ENCODE measurements at regions not wholly inside any gene's neighbourhood (a gene's known extent, or its start where the extent isn't known, plus 50 kb on each side); places are given as distances from the start of the nearest gene placed in this dataset.

DNA sequence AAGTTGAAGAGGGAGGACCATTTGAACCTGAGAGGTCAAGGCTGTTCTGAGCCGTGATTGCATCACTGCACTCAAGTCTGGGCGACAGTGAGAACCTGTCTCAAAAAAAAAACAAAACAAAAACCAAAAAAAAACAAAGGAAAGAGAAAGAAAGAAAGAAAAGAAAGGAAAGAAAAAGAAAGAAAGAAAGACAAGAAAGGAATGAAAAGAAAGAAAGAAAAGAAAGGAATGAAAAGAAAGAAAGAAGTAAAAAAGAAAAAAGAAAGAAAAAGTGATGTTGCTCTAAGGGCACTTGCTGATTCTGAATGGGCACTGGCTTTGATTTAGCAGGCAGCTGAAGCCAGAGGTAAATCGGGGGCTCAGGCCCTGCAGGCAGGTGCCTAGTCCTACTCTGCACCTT is 161.0 kb downstream of the MCHR2 start:
- Histone ChIP-seq H3K9me3 (no peaks in the 10 kb centered on the region), H3K36me3 (ENCODE audit: low read depth) (no peaks in the 10 kb centered on the region), H3K4me1 (ENCODE audit: low read depth) (no peaks in the 10 kb centered on the region), H3K4me3 (no peak overlapping the region)
- intact Hi-C loops (cut with DNase I, micrococcal nuclease), result no loop called here
- TF ChIP-seq, protein P1, sequence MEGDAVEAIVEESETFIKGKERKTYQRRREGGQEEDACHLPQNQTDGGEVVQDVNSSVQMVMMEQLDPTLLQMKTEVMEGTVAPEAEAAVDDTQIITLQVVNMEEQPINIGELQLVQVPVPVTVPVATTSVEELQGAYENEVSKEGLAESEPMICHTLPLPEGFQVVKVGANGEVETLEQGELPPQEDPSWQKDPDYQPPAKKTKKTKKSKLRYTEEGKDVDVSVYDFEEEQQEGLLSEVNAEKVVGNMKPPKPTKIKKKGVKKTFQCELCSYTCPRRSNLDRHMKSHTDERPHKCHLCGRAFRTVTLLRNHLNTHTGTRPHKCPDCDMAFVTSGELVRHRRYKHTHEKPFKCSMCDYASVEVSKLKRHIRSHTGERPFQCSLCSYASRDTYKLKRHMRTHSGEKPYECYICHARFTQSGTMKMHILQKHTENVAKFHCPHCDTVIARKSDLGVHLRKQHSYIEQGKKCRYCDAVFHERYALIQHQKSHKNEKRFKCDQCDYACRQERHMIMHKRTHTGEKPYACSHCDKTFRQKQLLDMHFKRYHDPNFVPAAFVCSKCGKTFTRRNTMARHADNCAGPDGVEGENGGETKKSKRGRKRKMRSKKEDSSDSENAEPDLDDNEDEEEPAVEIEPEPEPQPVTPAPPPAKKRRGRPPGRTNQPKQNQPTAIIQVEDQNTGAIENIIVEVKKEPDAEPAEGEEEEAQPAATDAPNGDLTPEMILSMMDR (IDR thresholded peaks at IDR 0.05), result no peak
- ATAC-seq (no peak), DNase-seq (no peak)

DNA sequence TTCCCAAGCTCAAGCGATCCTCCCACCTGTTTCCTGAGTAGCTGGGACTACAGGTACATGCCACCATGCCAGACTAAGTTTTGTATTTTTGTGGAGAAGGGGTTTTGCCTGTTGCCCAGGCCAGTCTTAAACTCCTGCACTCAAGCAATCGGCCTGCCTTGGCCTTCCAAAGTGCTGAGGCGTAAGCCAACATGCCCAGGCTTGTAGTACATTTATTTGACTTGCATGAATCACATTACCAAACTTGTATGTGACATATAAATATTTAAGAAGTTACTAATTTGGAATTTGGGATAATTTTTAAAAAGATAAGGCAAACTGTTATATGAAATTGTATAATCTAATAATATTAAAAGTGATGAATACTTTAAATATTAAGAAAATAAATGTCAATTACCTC is 157.6 kb downstream of the MCHR2 start:
- ATAC-seq, result no peak
- no peaks in the 10 kb centered on the region for H3K9me3 ChIP-seq
- no peaks in the 10 kb centered on the region for H3K36me3 ChIP-seq (ENCODE audit: low read depth)
- TF ChIP-seq, protein P1 (IDR thresholded peaks at IDR 0.05), result no peak
- H3K4me3 ChIP-seq, result no peak overlapping the region
- H3K4me1 ChIP-seq (ENCODE audit: low read depth), result no peaks in the 10 kb centered on the region
- intact Hi-C loops (cut with DNase I, micrococcal nuclease), result no loop called here
- DNase-seq, result no peak

DNA sequence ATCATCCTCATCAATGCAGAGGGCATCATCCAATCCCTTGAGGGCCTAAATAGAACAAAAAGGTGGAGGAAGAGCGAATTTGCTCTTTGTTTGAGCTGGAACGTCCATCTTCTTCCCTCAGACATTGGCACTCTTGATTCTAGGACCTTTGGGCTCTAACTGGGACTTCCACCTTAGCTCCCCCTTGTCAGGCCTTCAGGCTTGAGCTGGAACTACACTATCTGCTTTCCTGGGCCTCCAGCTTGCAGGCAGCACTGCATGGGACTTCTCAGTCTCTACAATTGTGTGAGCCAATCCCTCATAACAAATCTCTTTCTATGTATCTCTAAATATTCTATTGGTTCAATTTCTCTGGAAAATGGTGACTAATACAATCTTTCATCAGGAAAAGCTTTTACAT is 155.4 kb downstream of the MCHR2 start:
- DNase-seq (no peak), ATAC-seq (no peak)
- intact Hi-C loops (cut with DNase I, micrococcal nuclease), result no loop called here
- Histone ChIP-seq H3K36me3 (ENCODE audit: low read depth) (no peaks in the 10 kb centered on the region), H3K4me1 (ENCODE audit: low read depth) (no peaks in the 10 kb centered on the region), H3K9me3 (no peaks in the 10 kb centered on the region), H3K4me3 (no peak overlapping the region)
- TF ChIP-seq, protein P1 (IDR thresholded peaks at IDR 0.05), result no peak

DNA sequence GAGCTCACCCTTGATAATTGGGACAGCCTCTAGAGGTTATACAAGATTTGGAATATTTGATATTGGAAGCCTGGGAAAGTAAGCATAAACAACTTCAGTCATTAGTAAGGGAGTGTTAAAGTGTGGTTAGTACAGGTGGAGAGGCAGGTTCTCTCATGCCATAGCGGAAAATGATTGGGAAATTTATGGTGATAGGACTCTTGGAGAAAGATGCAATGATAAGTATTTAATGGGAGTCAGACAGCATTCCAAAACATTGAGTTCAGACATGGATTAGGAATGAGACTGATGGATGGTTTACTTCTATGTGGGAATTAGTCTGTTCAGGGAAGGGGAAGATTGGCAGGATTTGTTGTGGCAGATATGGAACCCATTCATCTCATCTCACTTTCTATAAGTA is 152.7 kb downstream of the MCHR2 start:
- TF ChIP-seq, protein P1 (IDR thresholded peaks at IDR 0.05), result no peak
- Histone ChIP-seq H3K4me3 (no peak overlapping the region), H3K36me3 (ENCODE audit: low read depth) (no peaks in the 10 kb centered on the region), H3K9me3 (no peaks in the 10 kb centered on the region), H3K4me1 (ENCODE audit: low read depth) (no peaks in the 10 kb centered on the region)
- ATAC-seq (no peak), DNase-seq (no peak)
- intact Hi-C loops (cut with DNase I, micrococcal nuclease), result no loop called here

DNA sequence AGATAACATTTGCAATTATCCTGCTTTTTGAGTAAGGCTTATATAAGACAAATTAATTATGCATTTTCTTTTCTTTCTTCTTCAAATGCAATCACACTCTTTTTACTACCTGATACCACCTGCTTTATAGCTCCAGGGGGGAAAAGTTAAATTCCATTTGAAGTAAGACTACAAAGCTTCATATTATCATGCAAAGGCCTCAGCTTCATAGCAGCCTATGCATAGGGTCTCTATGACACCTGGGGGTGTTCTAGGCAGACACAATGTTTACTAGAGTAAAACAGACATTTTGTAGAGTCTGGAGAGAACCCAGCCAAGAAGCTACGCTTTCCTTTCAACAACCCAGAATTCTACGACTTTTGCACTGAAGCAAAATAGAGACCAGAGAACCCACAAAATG is 148.0 kb downstream of the MCHR2 start:
- H3K36me3 ChIP-seq (ENCODE audit: low read depth), result no peaks in the 10 kb centered on the region
- no peak overlapping the region for H3K4me3 ChIP-seq
- H3K9me3 ChIP-seq, result no peaks in the 10 kb centered on the region
- intact Hi-C loops (cut with DNase I, micrococcal nuclease), result no loop called here
- ATAC-seq, result no peak
- H3K4me1 ChIP-seq (ENCODE audit: low read depth), result no peaks in the 10 kb centered on the region
- no peak for DNase-seq
- TF ChIP-seq, protein P1 (IDR thresholded peaks at IDR 0.05), result no peak

DNA sequence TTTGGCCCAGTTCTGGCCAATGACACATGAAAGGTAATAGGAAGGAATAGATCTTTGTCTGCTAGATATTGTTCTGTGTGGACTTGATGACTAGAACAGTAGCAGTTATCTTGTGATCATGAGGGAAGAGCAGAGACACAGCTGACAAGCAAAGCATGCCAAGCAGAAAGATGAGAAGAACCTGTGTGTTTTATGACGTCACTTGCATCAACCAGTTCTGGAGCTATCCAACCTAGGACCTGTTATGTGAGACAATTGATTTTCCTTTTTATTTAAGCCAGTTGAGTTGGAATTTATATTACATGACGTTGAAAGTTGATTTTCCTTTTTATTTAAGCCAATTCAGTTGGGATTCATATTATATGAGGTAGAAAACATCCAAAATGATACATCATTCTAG is 143.2 kb downstream of the MCHR2 start:
- H3K4me1 ChIP-seq (ENCODE audit: low read depth), result no peaks in the 10 kb centered on the region
- no peaks in the 10 kb centered on the region for H3K9me3 ChIP-seq
- H3K4me3 ChIP-seq, result no peak overlapping the region
- ATAC-seq (no peak), DNase-seq (no peak)
- TF ChIP-seq, protein P1 (IDR thresholded peaks at IDR 0.05), result no peak
- intact Hi-C loops (cut with DNase I, micrococcal nuclease), result no loop called here
- no peaks in the 10 kb centered on the region for H3K36me3 ChIP-seq (ENCODE audit: low read depth)
